ENCODE measurements at regions not wholly inside any gene's neighbourhood (a gene's known extent, or its start where the extent isn't known, plus 50 kb on each side); places are given as distances from the start of the nearest gene placed in this dataset.

DNA sequence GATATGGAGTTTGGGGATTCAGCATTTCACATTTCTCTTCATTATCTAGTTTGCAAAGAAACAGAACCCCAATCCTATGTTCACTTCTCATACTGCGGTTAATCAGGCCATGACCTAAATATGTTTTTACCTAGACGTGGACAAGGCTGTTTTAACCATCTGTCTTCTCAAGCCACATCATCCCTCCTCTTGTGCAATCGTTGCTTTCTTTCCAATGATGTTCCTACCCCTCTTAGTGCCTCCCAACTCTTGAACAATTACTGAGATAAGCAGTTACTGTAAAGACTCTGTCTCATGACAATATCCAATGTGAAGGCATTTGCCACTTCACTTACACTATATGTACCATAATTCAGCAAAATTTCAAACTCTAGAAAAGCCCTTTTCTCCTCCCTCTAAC is 406.2 kb downstream of the LIG4 start:
- Histone ChIP-seq H3K4me3 (no peak overlapping the region), H3K9me2 (replicated peaks; ENCODE audit: insufficient read depth) (no peaks in the 10 kb centered on the region), H3K27ac (no peak overlapping the region), H3K27me3 (no peaks in the 10 kb centered on the region), H3K79me2 (no peaks in the 10 kb centered on the region), H3K4me1 (ENCODE audit: insufficient read depth) (no peaks in the 10 kb centered on the region), H3K4me2 (no peak overlapping the region), H4K20me1 (ENCODE audit: insufficient read depth, poor library complexity, severe bottlenecking) (no peaks in the 10 kb centered on the region), H3K9me3 (ENCODE audit: low read depth) (no peaks in the 10 kb centered on the region), H3K36me3 (replicated peaks; ENCODE audit: insufficient read depth, low read depth) (no peaks in the 10 kb centered on the region), H2AFZ (no peak overlapping the region)
- no peak for TF ChIP-seq EZH2phosphoT487 (IDR thresholded peaks at IDR 0.05; ENCODE audit: low read depth, severe bottlenecking, unreplicated experiment)
- TF ChIP-seq EZH2 (IDR thresholded peaks at IDR 0.05; ENCODE audit: borderline replicate concordance): no peak
- TF ChIP-seq, protein P1, sequence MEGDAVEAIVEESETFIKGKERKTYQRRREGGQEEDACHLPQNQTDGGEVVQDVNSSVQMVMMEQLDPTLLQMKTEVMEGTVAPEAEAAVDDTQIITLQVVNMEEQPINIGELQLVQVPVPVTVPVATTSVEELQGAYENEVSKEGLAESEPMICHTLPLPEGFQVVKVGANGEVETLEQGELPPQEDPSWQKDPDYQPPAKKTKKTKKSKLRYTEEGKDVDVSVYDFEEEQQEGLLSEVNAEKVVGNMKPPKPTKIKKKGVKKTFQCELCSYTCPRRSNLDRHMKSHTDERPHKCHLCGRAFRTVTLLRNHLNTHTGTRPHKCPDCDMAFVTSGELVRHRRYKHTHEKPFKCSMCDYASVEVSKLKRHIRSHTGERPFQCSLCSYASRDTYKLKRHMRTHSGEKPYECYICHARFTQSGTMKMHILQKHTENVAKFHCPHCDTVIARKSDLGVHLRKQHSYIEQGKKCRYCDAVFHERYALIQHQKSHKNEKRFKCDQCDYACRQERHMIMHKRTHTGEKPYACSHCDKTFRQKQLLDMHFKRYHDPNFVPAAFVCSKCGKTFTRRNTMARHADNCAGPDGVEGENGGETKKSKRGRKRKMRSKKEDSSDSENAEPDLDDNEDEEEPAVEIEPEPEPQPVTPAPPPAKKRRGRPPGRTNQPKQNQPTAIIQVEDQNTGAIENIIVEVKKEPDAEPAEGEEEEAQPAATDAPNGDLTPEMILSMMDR (IDR thresholded peaks at IDR 0.05; ENCODE audit: poor library complexity): no peak
- WGBS (ENCODE audit: low lambda C conversion rate, missing lambda C conversion rate): 93% methylated on average over 3 of the region's 3 CpGs
- DNase-seq (ENCODE audit: low spot score): no peak

- DNase-seq (ENCODE audit: low spot score): no peak
- WGBS (ENCODE audit: low lambda C conversion rate, missing lambda C conversion rate): 75% methylated on average over 3 of the region's 3 CpGs
- Histone ChIP-seq H3K4me2 (no peak overlapping the region), H3K4me1 (ENCODE audit: insufficient read depth) (no peaks in the 10 kb centered on the region), H3K9me2 (replicated peaks; ENCODE audit: insufficient read depth) (no peaks in the 10 kb centered on the region), H3K27ac (no peak overlapping the region), H3K9me3 (ENCODE audit: low read depth) (no peaks in the 10 kb centered on the region), H3K36me3 (replicated peaks; ENCODE audit: insufficient read depth, low read depth) (no peaks in the 10 kb centered on the region), H2AFZ (no peak overlapping the region), H3K27me3 (no peaks in the 10 kb centered on the region), H3K4me3 (no peak overlapping the region), H4K20me1 (ENCODE audit: insufficient read depth, poor library complexity, severe bottlenecking) (no peaks in the 10 kb centered on the region), H3K79me2 (no peaks in the 10 kb centered on the region)
- TF ChIP-seq EZH2 (IDR thresholded peaks at IDR 0.05; ENCODE audit: borderline replicate concordance) (no peak), EZH2phosphoT487 (IDR thresholded peaks at IDR 0.05; ENCODE audit: low read depth, severe bottlenecking, unreplicated experiment) (no peak)
- TF ChIP-seq, protein P1 (IDR thresholded peaks at IDR 0.05; ENCODE audit: poor library complexity): no peak
Measured at GRCh38 chr13:107808389-107808788, 406.9 kb downstream of the LIG4 start.

DNA sequence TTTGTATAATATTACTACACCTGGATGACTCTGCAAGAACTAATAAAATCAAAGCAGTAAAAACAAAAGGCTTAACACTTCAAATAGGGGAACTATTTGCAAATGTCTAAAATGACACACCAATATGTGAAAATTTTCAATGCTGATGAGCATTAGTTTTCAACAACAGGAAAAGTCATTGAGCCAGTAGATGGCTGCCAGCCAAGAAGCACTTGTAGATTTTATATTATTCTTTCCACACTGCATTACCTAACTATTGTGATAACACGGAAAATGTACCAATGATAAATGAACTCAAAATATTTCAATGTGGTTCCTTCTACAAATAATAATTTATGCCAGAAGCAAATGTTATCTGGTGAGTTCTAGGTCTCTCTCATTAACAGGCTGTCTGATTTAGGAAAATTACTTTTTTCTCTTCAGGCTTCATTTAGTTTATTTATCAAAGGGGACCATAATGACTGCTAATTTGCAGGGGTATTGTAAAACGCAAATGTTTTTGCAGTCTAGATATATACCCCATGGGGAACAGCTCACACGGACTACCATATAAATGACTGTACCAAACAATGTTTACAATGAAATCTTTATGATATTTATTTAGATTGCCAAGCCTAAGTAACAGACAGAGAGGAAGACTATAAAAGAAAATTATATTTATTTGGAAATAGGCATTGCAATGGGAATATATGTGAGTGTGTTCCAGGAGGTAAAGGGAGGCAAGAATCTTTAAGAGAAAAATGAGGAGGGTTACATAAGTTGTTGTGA is 407.8 kb downstream of the LIG4 start:
- H3K4me2 ChIP-seq: no peak overlapping the region
- no peaks in the 10 kb centered on the region for H3K9me3 ChIP-seq (ENCODE audit: low read depth)
- no peak overlapping the region for H3K27ac ChIP-seq
- H4K20me1 ChIP-seq (ENCODE audit: insufficient read depth, poor library complexity, severe bottlenecking): no peaks in the 10 kb centered on the region
- H3K79me2 ChIP-seq: no peaks in the 10 kb centered on the region
- H3K4me3 ChIP-seq: no peak overlapping the region
- no peak overlapping the region for H2AFZ ChIP-seq
- no peaks in the 10 kb centered on the region for H3K9me2 ChIP-seq (replicated peaks; ENCODE audit: insufficient read depth)
- H3K36me3 ChIP-seq (replicated peaks; ENCODE audit: insufficient read depth, low read depth): no peaks in the 10 kb centered on the region
- no peaks in the 10 kb centered on the region for H3K27me3 ChIP-seq
- 65% methylated on average over 3 of the region's 3 CpGs for WGBS (ENCODE audit: low lambda C conversion rate, missing lambda C conversion rate)
- no peak for DNase-seq (ENCODE audit: low spot score)
- TF ChIP-seq, protein P1 (IDR thresholded peaks at IDR 0.05; ENCODE audit: poor library complexity): no peak
- TF ChIP-seq EZH2 (IDR thresholded peaks at IDR 0.05; ENCODE audit: borderline replicate concordance) (no peak), EZH2phosphoT487 (IDR thresholded peaks at IDR 0.05; ENCODE audit: low read depth, severe bottlenecking, unreplicated experiment) (no peak)
- no peaks in the 10 kb centered on the region for H3K4me1 ChIP-seq (ENCODE audit: insufficient read depth)

Data from hepatocyte (in vitro differentiated cells).